ENCODE measurements at regions not wholly inside any gene's neighbourhood (a gene's known extent, or its start where the extent isn't known, plus 50 kb on each side); places are given as distances from the start of the nearest gene placed in this dataset.

GRCh38 chrX:15059474-15059873, 186.3 kb downstream of the MOSPD2 start:
- no peaks in the 10 kb centered on the region for H3K36me3 ChIP-seq (ENCODE audit: control insufficient read depth in 2 of 2, insufficient read depth in 1 of 2, low read length in 2 of 2)
- ChIA-PET CTCF (no interaction called here), POLR2A (no interaction called here)
- TF ChIP-seq ZNF558 (tag by site-specific recombination; IDR thresholded peaks at IDR 0.05), result no peak
- TF ChIP-seq ZNF140 (tag by site-specific recombination; IDR thresholded peaks at IDR 0.05), result no peak
- TF ChIP-seq ZNF239 (tag by site-specific recombination; IDR thresholded peaks at IDR 0.05), result no peak
- TF ChIP-seq GLI4 (tag by site-specific recombination; IDR thresholded peaks at IDR 0.05), result no peak
- TF ChIP-seq ZNF843 (tag by site-specific recombination; IDR thresholded peaks at IDR 0.05), result no peak
- TF ChIP-seq TRIM28 (IDR thresholded peaks at IDR 0.05; ENCODE audit: borderline replicate concordance, low read length), result no peak
- no peak for TF ChIP-seq ZNF660 (tag by site-specific recombination; IDR thresholded peaks at IDR 0.05)
- no peak for TF ChIP-seq ZFP69B (tag by site-specific recombination; IDR thresholded peaks at IDR 0.05)
- TF ChIP-seq ZNF624 (tag by site-specific recombination; IDR thresholded peaks at IDR 0.05), result no peak
- no peak for TF ChIP-seq TSHZ1 (tag by site-specific recombination; IDR thresholded peaks at IDR 0.05; ENCODE audit: borderline replicate concordance)
- TF ChIP-seq KLF9 (tag by site-specific recombination; IDR thresholded peaks at IDR 0.05; ENCODE audit: low read depth), result no peak
- TF ChIP-seq ZBTB8A (tag by site-specific recombination; IDR thresholded peaks at IDR 0.05), result no peak
- H3K4me3 ChIP-seq (ENCODE audit: low read depth, low read length), result no peak overlapping the region
- H3K27ac ChIP-seq (ENCODE audit: extremely low read depth, low read depth, low read length), result no peak overlapping the region
- H3K4me1 ChIP-seq (ENCODE audit: control insufficient read depth, insufficient read depth, low read length), result no peaks in the 10 kb centered on the region
- no peaks in the 10 kb centered on the region for H3K9me3 ChIP-seq (ENCODE audit: control insufficient read depth, insufficient read depth, low read depth, low read length)

- H3K27ac ChIP-seq (ENCODE audit: extremely low read depth, low read depth, low read length), result no peak overlapping the region
- ChIA-PET POLR2A (no interaction called here), CTCF (no interaction called here)
- H3K4me3 ChIP-seq (ENCODE audit: low read depth, low read length), result no peak overlapping the region
- H3K4me1 ChIP-seq (ENCODE audit: control insufficient read depth, insufficient read depth, low read length), result no peaks in the 10 kb centered on the region
- H3K9me3 ChIP-seq (ENCODE audit: control insufficient read depth, insufficient read depth, low read depth, low read length), result peaks cover 2% of the 10 kb centered on the region
- no peaks in the 10 kb centered on the region for H3K36me3 ChIP-seq (ENCODE audit: control insufficient read depth in 2 of 2, insufficient read depth in 1 of 2, low read length in 2 of 2)
- no peak for TF ChIP-seq TCF7L2 (IDR thresholded peaks at IDR 0.05; ENCODE audit: borderline replicate concordance, low read depth, low read length)
- TF ChIP-seq ATF2 (tag by site-specific recombination; IDR thresholded peaks at IDR 0.05; ENCODE audit: low read depth), result no peak
- no peak for TF ChIP-seq ZBTB10 (tag by site-specific recombination; IDR thresholded peaks at IDR 0.05)
- no peak for TF ChIP-seq ZFP41 (tag by site-specific recombination; IDR thresholded peaks at IDR 0.05; ENCODE audit: borderline replicate concordance)
- TF ChIP-seq, protein P1, sequence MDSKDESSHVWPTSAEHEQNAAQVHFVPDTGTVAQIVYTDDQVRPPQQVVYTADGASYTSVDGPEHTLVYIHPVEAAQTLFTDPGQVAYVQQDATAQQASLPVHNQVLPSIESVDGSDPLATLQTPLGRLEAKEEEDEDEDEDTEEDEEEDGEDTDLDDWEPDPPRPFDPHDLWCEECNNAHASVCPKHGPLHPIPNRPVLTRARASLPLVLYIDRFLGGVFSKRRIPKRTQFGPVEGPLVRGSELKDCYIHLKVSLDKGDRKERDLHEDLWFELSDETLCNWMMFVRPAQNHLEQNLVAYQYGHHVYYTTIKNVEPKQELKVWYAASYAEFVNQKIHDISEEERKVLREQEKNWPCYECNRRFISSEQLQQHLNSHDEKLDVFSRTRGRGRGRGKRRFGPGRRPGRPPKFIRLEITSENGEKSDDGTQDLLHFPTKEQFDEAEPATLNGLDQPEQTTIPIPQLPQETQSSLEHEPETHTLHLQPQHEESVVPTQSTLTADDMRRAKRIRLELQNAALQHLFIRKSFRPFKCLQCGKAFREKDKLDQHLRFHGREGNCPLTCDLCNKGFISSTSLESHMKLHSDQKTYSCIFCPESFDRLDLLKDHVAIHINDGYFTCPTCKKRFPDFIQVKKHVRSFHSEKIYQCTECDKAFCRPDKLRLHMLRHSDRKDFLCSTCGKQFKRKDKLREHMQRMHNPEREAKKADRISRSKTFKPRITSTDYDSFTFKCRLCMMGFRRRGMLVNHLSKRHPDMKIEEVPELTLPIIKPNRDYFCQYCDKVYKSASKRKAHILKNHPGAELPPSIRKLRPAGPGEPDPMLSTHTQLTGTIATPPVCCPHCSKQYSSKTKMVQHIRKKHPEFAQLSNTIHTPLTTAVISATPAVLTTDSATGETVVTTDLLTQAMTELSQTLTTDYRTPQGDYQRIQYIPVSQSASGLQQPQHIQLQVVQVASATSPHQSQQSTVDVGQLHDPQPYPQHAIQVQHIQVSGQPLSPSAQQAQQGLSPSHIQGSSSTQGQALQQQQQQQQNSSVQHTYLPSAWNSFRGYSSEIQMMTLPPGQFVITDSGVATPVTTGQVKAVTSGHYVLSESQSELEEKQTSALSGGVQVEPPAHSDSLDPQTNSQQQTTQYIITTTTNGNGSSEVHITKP (tag by site-specific recombination; IDR thresholded peaks at IDR 0.05), result no peak
- TF ChIP-seq ZNF624 (tag by site-specific recombination; IDR thresholded peaks at IDR 0.05), result no peak
- TF ChIP-seq HOXD13 (CRISPR knock-in tag; IDR thresholded peaks at IDR 0.05; ENCODE audit: borderline replicate concordance), result no peak
- no peak for TF ChIP-seq ZNF670 (tag by site-specific recombination; IDR thresholded peaks at IDR 0.05; ENCODE audit: low read depth)
- no peak for TF ChIP-seq ZNF513 (tag by site-specific recombination; IDR thresholded peaks at IDR 0.05)
- no peak for TF ChIP-seq ZNF521 (tag by site-specific recombination; IDR thresholded peaks at IDR 0.05)
- no peak for TF ChIP-seq ZNF19 (tag by site-specific recombination; IDR thresholded peaks at IDR 0.05; ENCODE audit: low read depth)
- no peak for TF ChIP-seq ZNF146 (tag by site-specific recombination; IDR thresholded peaks at IDR 0.05)
- TF ChIP-seq HOXC10 (CRISPR knock-in tag; IDR thresholded peaks at IDR 0.05), result no peak
- TF ChIP-seq ZNF785 (tag by site-specific recombination; IDR thresholded peaks at IDR 0.05), result no peak
Measured at GRCh38 chrX:15056044-15056443, 182.8 kb downstream of the MOSPD2 start.

All from HEK293 (cell line).